GM18870 (cell line): ENCODE measurements at regions not wholly inside any gene's neighbourhood (a gene's known extent, or its start where the extent isn't known, plus 50 kb on each side); places are given as distances from the start of the nearest gene placed in this dataset.

Experiments used
- ATAC-seq: cut with Tn5 transposase; IDR thresholded peaks from one replicate; pipeline ENCODE4 v1.9.1; 2021; ENCODE audit warnings: moderate library complexity; ENCODE audit not compliant: unreplicated experiment

DNA sequence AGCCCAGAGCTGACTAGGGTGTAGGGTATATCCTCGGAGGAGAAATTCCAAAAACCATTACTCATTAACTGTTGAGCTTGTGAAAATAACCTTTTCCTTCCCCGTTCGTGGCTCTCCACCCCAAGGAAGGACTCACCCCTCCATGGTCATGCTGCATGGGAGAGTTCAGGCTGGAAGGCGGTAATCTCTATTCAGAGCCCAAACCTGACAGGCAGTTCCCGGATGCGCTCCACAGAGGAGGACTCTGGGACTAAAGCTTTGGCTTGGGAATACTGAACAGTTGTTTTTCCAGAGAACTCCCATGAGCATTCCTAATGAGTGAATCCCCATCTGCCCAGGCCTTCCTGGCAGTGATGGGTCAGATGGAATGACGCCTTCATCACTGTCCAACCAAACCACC lies 125.4 kb downstream of the BCOR start:
- ATAC-seq: no peak

DNA sequence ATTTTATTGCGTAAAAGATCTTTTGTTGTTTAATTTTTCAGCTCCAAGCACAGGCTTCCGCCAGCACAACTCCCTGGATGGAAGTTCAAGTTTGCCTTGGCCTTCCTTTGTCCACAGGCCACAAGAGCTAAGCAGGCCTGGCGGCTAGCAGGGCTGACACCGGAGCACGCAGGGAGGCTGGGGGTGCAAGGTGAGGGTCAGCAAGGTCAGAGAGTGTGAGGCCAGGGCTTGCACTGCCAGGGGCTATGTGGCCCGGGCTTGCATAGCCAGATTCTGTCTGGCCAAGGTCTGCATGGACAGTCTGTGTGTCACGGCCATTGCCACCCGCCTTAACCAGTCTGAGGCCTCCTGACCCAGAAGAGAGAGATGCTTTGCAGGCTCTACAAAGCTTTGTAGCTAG lies 123.9 kb downstream of the BCOR start:
- no peak for ATAC-seq

DNA sequence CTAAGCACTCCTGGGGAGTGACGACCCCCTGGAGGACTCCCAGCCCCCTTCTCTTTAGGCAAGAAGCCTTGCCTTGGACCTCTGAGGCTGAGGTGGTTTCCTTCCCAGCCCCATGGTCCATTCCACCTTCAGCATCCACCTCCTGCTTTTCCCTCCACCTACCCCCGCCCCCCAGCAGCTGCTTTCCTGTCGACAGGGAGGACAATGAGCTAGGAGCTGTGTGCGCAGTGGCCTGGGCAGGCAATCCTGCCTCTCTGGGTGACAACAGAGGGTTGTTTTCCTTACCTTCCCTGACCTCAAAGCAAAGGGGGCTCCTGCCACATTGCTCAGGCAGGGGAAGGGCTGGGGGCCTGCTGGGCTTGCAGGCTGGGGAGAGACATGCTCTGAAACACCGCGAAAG lies 123.5 kb downstream of the BCOR start:
- ATAC-seq: no peak

DNA sequence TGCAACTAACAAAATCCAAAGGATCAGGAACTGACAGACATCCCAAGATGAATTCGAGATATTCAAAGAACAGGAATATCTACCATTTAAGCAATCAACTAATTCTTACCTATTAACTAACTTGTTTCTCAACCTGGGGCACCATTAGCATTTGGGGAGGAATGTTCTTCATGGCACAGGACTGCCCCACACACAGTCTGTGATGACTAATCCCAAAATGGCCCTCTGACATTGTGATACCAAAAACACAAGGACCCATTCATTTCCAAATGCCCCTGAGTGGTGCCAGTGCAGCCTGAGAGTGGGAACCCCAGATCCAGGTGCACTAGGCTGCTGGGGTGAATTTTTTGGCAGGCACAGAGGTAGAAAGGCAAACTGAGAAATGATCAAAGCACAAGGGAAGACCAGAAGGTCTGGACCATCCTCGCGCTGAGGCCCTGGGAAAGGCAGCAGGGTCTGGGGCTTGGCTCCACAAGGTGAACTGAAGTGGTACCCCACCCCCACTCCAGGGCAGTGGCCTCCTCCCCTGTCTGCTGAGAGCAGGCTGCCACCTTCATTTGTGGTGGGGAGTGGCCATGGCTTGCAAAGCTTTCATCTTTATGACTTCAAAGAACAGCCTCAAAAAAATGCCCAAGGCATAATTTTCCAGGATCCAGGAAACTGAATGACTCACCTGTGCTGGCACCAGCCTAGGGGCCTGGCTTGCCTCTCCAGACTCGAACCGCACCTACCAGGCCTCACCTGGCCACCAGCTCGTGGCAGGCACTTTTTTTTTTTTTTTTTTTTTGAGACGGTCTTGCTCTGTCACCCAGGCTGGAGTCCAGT lies 122.4 kb downstream of the BCOR start:
- no peak for ATAC-seq

DNA sequence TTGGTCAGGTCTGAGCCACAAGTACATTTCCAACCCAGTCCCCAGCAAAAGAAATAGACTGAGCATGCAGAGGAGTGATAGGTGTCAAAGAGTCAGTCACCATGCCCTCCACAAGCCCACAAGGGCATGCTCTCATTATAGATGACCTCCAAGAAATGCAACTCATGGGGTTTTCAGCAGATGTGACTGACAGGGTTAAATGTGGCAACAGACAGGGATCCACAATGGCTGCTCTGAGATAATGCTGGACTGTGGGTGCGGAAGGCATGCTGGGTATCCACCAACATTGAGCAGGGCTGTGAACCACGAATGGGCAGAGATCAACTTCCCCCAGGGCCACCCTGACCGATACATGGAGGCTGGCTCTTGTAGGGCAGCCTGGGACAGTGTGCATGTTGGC lies 115.8 kb downstream of the BCOR start:
- ATAC-seq: no peak

DNA sequence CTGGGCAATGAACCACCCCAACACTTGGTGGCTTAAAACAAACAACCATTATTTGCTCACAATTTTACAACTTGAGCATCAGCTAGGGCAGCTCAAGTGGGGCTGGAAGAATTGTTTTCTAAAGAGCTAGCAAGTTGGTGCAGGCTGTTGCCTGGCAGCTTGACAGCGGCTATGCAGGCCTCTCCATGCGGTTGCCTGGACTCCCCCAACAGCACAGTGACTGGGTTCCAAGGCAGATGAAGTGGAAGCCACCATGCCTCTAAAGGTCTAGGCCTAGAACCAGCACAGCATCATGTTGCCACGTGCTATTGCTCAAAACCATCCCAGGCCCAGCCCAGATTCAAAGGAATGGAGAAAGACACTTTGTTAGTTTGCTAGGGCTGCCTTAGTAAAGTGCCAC lies 114.8 kb downstream of the BCOR start:
- no peak for ATAC-seq

DNA sequence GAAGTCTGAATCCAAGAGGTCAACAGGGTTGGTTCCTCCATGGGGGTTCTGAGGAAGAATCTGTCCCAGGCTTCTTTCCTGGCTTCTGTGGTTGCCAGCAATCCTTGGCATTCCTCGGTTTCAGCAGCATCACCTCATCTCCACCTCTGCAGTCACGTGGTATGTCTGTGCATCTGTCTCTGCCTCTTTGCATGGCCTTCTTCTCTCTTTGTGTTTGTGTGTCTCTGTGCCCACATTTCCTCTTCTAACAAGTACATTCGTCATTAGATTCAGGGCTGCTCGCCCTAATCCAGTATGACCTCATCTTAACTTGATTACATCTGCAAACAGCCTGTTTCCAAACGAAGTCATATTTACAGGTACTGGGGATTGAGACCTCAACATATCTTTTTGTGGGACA lies 114.0 kb downstream of the BCOR start:
- no peak for ATAC-seq

DNA sequence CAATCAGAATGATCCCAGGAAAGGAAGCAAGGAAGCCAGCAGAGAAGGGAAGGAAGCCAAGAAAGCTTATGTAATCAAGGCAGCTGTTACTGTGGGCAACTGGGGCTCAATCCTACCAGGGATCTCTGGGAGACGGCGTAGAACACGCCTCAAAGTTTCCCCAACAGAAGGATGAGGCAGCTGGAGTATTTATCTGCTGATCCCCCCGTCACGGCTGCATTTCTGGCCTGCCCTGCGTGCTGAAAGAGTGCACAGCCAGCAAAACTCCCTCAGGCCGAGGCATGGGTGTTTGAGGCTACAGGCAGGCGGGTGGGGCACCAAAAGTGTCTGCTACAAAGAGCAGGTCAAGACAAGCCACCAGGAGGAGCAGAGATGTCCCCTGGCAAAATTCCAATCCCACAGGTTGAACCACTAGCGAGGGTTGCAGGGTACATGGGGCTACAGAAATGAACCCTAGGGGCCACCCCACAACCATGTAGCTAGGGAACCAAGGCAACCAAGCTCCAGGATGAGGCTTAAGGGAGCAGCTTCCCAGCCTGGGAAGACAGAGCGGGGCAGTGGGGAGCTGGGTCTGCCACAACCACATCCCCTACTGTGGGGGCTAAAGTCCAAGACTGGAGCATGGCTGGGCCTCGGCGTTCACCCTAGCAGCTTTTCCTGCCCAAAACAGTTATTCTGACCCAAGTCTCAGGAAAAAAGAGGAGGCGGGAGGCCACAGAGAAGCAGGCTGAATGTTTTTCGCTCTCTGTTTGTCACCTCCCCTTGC lies 113.4 kb downstream of the BCOR start:
- ATAC-seq: no peak

DNA sequence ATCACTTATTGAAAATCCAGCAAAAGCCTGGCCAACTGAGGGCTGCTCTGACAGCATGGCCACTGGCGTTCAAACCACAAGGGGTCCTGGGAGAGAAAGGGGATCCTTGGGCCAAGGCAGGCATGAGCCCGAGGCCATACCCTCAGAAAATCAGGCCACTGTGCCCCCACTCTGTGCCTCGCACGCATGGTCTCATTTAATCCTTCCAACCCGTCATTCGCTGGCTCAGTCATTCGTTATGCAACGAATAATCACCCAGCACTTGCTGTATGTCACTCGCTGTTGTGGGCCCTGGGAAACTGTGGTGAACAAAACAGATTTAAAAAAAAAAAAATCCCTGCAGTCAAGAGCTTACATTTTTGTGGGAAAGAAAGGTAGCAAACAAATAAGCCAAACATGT lies 112.7 kb downstream of the BCOR start:
- no peak for ATAC-seq

DNA sequence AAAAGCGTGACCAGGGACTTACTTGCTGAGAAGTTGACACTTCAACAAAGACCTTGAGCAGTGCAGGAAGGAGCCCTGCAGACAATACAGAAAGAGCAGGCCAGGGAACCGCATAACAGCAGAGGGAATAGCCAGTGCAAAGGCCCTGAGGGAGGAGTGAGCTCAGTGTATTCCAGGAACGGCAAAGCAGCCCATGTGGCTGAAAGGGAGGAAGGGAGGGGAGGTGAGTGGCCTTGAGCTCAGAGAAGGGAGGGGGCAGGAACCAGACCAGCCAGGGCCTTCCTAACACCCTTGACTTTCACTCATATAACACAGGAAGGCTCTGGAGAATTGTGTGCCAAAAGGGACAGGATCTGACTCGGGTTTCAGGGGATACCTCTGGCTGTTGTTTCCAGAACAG lies 112.2 kb downstream of the BCOR start:
- ATAC-seq: no peak

DNA sequence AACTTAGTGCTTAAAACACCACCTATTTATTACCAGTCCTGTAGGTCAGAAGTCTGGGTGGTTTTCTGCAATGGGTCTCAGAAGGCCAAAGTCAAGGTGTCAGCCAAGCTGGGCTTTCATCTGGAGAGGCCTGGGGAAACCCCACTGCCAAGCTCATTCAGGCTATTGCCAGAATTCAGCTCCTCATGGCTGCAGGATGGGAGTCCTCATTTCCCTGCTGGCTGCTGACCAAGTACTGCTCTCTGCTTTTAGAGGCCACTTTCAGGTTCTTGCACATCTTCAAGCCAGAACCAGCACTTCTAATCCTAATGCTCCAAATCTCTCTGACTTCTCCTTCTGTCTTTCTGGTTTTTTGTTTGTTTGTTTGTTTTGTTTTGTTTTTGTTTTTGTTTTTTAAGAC lies 109.3 kb downstream of the BCOR start:
- no peak for ATAC-seq

DNA sequence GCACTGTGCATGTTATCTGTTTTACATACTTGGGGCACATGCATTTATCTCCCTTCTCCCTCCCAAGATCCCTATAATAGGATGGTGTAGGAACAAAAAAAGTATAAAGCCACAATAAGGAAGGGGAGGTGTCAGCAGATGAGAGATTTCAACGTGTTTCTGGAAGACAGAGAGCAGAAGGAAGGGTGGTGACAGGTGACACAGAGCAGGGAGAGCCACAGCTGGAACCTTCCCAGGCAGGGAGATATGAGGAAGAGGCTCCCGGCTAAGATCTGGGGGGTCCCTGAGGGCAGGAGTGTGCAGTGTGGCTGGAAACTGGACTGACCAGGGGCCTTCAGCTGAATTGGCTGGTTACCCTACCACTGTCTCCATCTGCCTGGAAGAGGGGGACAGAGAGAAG lies 107.4 kb downstream of the BCOR start:
- no peak for ATAC-seq

DNA sequence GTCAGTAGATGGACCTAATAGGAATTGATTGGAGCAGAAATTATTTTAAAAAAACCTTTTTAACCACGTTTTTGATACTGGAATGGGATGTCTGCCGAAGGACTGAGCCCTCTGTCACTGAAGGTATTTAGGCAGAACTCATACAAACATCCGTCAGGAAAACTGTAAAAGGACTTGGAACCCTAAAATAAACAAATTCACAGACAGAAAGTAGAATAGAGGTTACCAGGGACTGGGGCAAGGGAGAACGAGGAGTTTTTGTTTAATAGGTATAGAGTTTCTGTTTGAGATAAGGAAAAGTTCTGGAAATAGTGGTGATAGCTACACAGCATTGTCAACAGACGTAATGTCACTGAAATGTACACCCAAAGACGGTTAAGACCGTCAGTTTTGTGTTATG lies 105.5 kb downstream of the BCOR start:
- no peak for ATAC-seq

DNA sequence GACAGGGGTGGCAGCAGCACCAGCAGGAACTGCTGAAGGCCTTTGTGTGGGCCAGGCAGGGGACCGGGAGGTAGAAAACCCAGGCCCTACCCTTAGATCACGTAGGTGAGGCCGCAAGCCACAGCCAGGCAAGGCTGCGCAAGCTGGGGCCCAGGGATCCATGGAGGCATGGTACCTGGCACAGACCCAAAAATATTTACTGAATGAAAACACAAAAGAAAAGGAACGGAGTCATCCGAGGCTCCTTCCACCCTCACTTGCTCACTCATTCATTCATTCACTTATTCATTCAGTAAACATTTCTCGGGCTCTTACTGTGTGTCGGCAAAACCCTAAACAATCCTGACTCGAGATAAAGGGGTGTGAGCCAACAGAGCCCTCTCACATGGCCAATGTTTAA lies 102.3 kb downstream of the BCOR start:
- no peak for ATAC-seq

DNA sequence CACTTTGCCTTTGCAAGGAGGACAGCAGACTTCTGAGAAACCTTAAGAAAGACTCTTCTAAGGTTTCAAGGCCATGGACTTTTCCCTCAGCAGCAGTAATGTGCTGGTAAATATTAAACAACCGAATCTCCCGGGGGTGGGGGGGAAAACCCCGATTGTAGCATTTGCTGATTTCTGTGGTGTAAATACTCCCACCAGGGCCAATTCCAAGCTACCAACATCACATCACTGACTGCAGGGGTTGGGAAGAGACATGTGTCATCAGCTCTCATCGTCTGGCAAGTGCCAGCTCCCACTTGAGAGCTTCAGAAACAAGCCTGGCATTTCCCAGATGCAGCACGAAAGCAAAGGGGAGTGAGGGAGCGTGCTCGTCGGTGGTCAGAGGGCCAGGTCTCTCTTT lies 101.2 kb downstream of the BCOR start:
- no peak for ATAC-seq

DNA sequence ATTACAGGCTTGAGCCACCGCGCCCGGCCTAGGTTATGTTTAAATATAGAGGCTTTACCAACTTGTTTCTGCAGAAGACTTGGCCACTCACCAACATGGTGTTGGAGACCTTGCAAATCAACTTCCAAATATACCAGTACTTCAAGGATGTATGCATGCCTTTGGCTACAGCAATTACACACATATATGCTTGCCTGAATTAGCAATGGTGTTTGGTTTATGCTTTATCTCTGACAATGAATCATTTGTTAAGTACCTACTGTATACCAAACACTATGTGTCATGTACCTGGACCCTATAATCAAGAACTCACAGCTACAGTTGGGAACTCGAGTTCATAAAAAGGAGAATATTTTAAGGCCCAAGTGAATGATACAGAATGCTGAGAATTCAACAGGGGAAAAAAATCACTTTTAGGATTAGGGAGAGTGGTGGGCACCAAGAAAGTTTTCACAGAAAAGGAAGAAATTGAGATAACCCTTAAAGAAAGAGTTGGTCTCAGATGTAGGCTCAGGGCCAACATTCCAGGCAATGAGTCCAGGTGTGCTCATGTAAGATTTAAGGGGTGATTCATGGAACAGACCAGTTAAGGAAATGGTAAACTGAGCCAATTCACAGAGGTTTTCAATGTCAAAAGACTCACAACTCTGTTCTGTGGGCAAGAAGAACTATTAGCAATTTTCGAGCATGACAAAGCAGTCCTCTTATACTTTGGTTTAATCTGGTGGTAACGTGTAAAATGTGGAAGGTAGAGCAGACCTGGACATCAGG lies 98.9 kb downstream of the BCOR start:
- ATAC-seq: no peak
